ENCODE measurements at regions not wholly inside any gene's neighbourhood (a gene's known extent, or its start where the extent isn't known, plus 50 kb on each side); places are given as distances from the start of the nearest gene placed in this dataset.
"Not testable (repeated sequence)": the region's sequence is repeated elsewhere in the genome, so short reads cannot be mapped to it uniquely, and the experiment has no call there.

DNA sequence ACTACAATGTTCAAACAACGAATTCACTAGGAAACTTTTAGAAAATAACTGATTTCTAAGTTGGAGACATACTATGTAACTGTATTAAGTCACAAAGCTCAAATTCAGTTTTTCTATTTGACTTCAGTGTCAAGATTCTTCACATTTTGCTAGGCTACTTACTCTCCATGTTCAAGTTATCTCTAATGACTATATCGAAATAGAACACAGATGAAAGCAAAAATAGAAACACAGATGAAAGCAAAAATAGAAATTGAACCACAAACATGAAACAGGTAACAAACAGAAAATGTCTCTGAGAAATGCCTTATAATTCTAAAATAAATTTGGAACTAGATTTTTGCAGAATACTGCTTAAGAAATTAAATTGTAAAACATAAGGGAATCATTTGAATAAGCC, 113.5 kb downstream of the SPDYE17 start:
- DNase-seq: not testable (repeated sequence)

DNA sequence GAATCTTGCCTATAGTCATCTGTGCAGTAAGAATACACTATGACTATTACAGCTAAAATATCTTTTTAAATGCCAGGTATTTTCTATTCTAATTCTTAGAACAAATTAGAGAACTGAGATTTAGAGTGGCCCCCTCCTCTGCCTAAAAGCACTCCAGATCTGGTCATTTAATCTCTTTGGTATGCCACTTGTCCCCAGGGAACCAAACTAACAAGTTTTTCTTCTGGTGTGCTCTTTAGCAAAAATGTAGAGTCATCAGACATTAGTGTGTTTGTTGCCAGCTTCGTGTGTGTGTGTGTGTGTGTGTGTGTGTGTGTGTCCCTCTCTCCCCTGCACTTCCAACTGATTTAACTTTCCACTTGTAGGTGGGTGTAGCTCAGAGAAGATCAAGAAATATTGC, 117.8 kb downstream of the SPDYE17 start:
- not testable (repeated sequence) for DNase-seq

DNA sequence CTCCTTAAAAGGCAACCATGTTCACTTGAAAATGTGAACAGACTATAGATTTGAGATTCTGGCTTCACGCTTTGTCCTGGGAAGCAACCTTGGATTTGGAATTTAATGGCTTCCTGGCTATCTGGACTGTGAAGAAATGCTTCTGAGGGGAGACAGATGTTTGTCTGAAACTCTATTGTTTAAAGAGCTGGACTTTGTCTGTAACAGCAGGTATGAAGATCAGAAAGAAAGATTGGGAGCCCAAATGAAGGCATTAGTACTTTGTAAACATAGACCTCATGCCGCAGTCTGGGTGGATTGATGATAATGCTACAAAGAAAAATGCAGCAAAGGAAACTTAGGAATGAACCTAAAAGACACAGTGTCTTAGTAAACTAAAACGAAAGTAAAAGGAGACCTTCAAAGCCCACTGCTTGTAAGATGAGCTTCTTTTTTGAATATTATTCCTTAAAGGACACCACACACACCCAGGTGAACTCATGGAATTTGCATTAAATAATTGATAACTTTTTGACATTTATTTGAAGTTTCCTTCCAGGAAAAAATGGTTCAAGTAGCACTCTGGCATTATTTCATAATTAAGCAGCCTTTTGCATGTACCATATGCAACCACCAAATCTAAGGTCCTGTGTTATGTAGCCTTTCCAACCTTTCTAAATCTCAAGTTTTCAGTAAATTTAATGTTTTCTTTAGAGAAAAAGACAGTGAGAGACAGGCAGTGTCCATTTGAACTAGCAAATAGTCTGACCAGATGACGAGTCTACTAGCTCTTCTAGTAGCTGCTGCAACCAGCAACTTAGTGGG, 119.9 kb downstream of the SPDYE17 start:
- DNase-seq: not testable (repeated sequence)

DNA sequence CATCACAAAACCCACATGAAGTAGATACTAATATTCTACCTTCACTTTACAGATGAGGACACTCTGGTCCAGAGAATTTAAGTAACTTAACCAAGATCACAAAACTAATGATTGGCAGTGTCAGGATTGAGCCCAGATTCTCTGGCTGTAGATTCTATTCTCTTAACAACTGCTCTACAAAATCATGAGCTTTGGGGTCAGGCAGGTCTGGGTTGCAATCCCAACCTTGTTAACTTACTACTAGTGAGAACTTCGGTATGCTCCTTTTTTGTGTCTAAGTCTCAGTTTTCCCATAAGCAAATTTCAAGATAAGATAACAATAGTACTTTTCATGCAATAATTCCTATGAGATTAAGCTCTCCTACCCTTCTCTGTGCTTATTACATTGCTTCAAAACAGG, 127.5 kb downstream of the SPDYE17 start:
- not testable (repeated sequence) for DNase-seq

DNA sequence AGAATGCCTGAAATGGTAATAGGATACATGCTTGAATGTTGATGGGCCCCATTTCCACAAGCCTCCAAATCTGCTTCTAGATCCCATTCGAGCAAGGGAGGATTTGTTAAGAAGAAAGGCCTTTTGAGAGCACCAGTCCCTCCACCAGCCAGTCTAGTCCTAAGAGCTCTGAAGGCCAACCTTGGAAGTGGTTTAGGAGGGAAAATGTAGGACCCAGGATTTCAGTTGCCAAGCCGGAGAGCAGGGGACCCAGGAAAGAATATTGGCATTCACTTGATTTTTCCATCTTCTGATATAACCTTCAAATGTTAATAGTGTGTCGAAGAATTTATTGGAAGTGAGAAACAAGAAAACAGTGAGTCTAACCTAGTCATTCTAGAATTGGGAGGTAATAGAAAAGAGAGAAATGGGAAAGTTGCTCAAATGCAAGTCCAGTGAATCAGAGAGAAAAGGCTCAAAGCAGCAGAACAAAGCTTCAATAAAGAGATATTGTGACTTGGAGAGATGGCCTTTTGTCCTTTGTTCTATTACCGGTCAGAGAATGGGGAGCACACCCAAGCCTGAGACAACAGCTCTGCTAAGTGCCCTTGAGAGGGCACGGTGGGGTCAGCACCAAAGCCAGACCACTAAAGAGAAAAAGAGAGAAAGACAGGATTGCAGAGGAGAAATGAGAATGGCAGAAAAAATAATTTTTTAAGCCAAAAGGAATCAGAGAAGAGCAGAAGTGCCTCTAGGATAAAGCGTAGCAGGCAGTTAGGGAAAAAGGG, 130.0 kb downstream of the SPDYE17 start:
- not testable (repeated sequence) for DNase-seq

DNA sequence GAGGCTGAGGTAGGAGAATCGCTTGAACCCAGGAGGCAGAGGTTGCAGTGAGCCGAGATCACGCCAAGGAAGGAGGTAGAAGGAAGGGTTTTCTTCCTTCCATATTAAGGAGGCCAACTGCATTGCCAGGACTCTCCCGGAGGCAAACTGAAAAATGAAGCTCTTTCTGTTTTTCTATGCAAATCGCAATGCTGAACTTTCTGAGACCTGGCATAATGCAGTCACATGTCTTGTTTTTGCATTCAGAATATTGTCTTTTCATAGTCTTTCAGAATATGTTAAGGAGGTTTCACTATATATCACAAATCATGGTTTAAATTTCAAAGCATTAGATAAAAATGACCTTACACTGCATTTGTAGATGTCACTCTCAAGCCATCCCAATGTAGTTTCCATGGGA, 133.4 kb downstream of the SPDYE17 start:
- DNase-seq: not testable (repeated sequence)

DNA sequence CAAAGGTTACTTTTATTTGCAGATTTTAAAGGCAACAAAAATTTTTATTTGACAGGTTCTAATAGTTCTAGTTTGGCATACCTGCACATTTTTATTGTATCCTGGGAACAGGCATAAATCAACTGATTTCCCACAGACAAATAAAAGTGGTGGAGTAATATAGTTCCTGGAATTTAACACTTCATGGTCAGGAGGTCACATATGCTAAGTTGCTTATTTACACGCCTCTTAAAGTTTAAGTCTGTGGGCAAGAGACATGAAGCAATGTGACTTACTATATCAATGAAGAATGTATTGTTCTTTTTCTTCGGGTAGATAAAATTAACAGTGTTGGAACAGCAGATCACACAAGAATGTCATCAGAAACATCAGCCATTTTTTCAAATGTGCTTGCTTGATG, 135.2 kb downstream of the SPDYE17 start:
- DNase-seq: not testable (repeated sequence)

DNA sequence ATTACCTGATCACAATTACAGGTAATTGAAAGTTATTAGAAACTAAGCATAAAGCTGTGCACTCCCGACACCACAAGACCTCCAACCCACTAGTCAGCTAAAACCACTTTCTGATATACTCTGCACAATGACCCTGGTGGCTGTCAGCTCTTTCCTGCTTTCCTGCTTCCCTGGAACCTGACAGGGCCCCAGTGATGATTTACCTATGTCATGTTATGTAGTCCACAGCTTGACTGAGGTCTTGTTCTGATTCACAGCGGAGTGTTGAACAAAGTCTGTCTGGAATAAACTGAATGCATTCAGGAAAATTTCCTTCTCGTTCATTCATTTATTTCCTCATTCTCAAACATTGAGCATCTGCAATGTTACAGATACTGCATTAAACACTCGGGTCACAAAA, 136.5 kb downstream of the SPDYE17 start:
- not testable (repeated sequence) for DNase-seq

DNA sequence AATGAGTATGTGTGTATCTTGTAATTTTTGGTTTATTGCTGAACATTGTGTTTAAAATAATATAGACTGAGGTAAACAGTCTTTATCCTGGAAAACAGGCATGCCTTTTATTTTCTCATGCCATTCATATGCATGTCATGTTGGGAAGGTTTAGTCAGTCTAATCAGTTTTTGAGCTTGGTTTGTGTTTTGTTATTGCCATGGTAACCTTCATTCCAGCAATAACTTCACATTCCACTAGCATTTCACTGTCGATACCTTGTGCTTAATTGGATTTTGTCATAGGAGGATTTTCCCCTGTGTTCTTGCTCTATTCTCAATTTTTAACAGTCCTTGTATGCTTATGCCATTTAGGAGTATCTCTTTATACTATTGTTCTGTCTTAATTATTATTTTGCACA, 140.4 kb downstream of the SPDYE17 start:
- not testable (repeated sequence) for DNase-seq

DNA sequence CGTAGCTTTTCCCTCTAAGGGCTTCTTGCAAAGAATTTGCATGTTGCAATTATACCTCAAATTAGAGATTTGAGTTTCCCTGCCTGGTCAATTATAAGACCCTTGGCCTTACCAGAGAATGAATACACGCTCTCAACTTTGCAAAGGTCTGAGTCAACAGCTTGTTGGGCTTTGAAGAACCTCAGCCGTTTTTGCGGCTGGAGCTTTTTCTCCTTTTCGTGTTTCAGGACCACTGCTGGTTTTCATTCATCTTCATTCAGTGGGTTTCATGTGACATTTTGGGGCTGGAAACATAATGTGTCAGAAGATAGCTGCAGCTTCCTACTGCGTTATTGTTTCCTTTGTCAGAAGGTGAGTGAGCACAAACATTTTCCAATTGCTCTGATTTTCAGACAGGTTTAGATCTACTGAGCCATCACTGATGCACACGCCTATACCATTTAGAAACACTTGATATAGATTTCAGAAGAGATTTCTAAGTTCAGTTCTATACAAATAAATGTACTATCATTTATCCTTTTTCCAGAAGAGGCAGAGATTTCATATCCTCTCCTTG, 152.3 kb downstream of the SPDYE17 start:
- peak; percentile 67 for DNase-seq

DNA sequence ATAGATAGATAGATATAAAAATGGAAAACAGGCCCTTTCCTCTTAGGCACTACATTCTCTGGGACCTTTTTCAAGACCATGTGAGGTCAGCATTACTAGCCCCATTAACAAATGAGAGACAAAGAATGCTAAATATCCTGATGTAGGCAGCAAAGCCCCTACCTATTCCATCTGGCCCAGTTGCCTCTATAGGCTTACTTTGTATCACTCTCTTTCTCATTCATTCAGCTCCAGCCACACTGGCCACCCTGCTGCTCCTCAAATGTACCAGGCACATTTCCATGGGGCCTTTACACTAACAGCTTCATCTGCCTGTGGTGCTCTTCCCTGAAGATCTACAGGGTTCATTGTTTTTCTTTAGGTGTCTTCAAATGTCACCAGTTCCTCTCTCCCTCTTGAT, 156.4 kb downstream of the SPDYE17 start:
- not testable (repeated sequence) for DNase-seq

DNA sequence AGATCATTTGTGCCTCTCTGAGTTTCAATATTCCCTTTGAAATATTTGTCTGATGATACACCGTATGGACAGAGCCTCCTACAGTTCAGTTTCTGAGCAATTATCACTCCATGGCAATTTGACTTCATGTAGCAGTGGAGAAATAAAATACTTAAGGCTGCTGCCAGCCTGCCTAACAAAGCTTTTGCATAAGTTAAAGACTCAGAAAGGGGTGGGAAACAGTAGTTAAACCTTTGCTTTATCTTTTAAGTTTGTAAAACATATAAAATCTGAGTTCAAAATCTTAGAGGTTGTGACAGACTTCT, 161.7 kb downstream of the SPDYE17 start:
- peak; percentile 8 for DNase-seq

DNA sequence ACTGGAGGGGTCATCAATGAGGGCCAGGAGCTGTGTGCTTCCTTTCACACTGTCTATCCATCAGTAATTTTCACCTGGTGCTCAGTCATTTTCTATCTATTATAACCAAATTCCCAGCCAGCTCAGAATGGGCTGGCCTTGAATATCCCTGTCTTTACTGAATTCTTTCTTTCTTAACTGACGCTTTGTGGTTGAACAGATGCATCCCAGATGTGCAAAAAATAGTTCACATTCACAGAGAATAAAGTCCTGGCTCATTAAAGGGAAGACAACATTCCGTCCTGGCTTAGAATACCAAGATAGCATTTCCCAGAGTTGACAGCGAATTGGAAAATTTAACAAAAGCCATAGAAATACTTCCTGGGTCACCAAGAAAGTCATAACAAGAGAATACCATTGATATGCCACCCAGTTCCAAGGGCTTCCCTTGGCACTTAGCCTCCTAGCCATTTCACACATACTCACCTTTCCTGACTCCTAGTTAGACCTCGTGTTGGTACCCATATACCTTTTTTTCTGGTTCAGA, 164.7 kb downstream of the SPDYE17 start:
- not testable (repeated sequence) for DNase-seq

DNA sequence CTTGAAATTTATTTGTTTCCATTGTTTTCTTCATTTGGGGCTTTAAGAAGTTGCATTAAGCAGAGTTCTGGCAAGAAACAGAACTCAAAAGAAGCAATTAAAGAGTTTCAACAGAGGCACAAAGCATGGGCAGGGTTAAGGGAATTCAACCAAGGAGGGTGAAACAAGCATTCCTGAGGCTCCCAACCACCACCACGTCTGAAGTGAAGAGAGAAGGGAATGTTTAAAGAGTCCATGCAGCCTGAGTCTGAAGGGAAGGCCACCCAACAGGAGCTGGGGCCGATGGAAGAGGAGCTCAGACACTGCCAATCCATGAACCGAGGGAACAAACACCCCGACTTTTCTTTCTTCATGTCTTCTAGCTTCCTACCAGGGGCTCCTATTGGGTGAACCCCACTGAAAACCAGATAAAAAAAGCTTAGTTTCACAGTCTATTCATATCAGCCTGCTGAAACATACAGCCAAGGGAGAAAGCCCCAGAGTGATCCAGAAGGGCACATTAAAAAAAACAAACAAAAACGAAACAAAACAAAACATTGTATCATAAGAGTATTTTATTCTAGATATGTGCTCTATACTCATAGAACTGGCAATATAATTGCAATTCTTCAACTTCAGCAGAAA, 168.9 kb downstream of the SPDYE17 start:
- not testable (repeated sequence) for DNase-seq

DNA sequence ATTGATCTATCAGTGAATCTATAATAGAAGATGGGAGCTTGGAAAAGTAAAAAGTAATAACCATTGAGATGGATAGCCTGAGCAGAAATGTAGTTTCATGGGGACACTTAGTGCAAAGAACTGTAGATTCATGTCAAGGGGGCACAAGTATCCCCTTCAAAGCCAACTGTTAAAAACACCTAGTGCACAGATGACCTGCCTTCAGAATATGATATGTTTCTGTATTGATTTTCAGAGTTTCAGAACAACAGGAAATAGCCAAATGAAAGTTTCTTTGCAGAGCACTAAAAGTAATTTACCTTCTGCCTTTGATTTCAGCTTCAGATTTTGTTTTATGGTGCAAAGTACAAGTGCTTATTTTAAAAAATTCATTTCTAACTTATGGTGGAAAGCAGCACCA, 169.9 kb downstream of the SPDYE17 start:
- not testable (repeated sequence) for DNase-seq

DNA sequence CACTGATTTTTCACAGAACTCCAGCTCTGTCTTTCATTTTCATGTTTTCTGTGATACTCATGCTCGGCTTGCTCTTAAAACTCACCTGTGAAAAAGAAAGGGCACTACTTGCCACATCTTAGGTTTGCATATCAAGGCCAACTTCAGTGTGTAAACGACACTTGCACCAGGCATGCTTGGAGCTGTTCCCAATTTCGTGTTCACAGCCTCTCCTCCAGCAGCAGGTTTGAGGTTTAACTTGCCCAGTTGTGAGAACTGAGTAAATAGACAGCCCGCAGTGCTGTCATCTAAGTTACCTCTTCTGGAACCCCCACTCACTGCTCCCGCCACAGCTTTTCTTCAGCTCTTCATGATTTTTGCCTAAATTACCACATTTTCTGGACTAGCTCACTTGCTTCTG, 172.2 kb downstream of the SPDYE17 start:
- DNase-seq: not testable (repeated sequence)

DNA sequence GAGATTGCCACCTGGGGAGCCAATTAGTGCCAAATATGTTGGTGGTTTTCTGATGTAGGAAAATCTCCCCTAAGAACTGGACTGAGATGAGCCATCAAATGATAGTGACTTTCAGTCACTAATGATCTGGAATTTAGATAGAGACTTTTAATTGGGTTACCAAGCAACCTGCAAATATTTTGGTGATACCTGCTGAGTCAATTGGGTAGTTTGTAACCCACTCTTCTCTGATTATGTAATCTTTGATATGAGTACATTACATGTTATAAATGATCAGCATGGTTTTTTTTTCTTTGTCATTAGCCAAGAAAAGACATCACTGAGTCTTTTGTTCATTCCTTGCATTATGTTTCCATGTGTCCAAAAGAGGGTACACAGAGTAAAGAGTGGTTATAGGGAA, 177.5 kb downstream of the SPDYE17 start:
- DNase-seq: peak; percentile 28

DNA sequence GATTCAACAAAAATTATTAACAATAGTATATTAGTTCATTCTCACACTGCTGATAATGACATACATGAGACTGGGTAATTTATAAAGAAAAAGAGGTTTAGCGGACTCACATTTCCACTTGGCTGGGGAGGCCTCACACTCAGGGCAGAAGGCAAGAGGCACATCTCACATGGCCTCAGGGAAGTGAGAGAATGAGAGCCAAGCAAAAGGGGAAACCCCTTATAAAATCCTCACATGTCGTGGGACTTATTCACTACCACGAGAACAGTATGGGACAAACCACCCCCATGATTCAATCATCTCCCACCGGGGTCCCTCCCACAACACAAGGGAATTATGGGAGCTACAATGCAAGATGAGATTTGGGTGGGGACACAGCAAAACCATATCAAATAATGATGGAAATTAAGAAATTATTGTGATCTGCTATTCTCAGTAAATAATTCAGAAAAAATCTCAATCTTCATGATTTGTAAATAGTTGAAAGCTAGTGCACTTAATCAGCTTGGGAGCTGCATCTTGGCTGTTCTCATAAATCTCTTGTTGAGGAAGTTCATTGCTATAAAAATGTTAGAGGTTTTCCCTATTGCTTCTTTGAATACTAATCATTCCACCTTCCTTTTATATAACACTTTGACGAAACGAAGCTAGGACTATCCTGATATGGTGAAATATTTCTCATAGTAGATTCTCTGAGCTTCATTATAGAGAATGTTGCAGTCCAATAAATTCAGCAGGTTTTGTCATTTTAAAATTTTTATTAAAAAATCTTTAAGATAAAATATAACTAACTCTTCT, 179.2 kb downstream of the SPDYE17 start:
- not testable (repeated sequence) for DNase-seq

DNA sequence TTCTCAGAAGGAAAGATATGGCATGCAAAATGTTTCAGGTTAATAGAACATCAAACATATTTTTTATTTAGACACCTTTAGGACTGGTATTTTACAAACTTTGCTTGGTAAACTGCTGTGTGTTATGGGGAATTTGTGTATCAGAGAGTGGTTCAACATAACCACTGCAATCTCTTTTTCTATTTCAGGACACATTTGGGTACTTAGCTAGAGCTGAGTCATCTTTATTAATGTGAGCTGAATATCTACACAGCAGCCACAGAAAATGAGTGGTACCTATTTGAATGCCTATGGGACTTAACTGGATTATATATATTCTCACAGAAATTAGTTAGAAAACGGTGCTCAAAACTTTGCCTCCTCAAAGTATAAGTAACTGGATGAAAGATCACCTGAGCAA, 179.8 kb downstream of the SPDYE17 start:
- not testable (repeated sequence) for DNase-seq

DNA sequence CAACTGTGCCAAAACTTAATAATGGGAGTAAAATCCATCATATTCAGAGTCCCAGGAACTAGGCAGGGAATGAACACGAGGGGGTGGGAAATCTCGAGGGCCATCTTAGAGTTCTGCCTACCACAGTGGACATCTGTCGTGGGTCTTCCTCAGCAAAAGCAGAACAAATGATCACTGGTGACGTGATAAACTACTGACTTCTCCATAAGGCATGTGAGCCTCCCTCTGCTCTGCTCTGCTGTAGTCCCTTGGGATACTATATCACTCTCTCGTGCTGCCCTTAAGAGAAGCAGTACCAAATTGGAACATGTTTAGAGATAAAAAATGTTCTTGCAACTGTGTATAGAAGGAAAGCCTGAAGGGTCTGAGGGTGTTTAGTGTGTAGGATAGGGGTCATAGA, 180.5 kb downstream of the SPDYE17 start:
- not testable (repeated sequence) for DNase-seq

DNA sequence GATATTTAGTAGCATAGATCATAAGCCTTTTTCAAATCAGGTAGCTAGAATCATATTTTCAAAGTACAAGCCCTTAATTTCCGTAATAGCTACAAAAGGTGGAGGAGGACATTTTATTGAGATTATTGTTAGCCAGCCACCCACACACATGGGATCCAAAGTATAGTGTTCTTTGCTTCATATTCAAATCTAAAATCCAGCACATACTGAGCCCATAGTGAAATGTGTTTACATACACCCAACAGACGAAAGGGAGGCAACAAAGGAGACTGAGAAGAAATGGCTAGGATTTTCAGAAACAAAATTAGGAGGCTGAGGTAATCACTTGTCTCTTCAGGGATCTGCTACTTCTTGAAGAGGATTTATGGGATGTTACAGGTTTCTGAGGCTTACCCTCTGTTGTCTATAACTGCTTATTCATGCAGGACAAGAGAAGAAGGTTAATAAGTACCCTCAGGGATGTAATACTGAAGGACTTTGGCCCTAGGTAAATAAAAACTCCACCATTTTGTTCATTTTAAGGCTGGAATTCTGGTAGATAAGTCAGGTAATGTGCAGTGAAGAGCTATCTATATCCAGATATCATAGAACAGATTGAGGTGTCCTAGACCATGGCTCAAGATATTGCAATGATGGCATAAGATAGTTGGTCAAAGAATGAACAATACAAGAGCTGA, 182.1 kb downstream of the SPDYE17 start:
- DNase-seq: not testable (repeated sequence)

DNA sequence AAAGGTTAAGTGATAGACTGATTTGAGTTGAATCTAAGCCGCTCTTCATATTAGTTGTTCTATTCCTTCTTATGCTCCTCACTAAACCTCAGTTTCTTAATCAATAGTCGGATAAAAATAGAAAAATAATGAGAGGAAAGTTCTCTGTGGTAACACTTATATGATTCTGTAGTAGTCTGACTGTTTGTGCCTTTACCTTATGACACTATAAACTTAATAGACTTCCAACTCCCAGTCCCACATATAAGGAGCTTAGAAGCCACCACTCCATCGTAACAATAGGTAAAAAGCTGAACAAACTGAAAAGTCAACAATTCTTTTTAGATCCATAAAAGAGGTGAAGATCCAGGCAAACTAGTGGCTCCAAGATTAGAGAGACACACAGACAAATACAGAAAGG, 192.3 kb downstream of the SPDYE17 start:
- DNase-seq: not testable (repeated sequence)

Data from NCI-H146 (cell line).